ENCODE measurements at regions not wholly inside any gene's neighbourhood (a gene's known extent, or its start where the extent isn't known, plus 50 kb on each side); places are given as distances from the start of the nearest gene placed in this dataset.

DNA sequence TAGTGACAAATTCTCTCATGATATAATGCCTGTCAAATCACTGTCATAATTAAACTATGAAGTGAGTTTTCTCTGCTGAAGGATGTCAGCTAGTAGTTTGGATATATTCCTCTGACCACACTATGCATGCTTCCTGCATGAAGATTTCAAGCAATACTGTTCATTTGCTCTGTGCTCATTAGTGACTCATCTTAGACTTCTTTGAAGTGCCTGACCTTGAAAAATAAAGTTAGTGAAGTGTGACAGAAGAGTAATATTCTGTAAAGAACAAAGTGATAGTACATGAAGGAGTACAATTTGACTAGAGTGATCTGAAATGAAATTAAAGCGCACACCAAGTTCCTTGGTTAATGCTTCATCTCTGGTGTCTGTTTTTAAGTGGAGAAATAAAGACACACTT is 629.5 kb upstream of the ANO3 start:
- TF ChIP-seq, protein P1, sequence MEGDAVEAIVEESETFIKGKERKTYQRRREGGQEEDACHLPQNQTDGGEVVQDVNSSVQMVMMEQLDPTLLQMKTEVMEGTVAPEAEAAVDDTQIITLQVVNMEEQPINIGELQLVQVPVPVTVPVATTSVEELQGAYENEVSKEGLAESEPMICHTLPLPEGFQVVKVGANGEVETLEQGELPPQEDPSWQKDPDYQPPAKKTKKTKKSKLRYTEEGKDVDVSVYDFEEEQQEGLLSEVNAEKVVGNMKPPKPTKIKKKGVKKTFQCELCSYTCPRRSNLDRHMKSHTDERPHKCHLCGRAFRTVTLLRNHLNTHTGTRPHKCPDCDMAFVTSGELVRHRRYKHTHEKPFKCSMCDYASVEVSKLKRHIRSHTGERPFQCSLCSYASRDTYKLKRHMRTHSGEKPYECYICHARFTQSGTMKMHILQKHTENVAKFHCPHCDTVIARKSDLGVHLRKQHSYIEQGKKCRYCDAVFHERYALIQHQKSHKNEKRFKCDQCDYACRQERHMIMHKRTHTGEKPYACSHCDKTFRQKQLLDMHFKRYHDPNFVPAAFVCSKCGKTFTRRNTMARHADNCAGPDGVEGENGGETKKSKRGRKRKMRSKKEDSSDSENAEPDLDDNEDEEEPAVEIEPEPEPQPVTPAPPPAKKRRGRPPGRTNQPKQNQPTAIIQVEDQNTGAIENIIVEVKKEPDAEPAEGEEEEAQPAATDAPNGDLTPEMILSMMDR (IDR thresholded peaks at IDR 0.05), result no peak

DNA sequence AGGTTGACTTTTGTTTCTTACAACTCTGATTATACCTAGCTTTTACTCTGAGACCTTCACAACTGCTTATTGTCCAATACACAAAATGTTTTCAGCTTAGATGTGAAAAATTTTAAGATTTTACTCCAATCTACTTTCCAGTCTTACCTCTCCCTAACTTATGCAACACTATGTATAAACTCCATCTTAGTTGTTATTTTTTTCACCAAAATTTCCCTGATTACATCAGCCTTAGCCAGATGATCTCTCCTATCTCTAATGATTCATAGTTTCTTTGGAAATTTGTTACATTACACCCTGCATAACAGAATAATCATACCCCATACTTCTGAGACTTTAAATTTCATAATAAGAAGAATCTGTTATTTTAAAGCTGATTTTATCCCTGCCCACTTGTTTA is 621.0 kb upstream of the ANO3 start:
- Histone ChIP-seq H3K27me3 (ENCODE audit: insufficient read depth in 3 of 3, low read length in 2 of 3) (no peaks in the 10 kb centered on the region), H3K36me3 (ENCODE audit: insufficient read depth in 1 of 2, low read depth in 1 of 2) (no peaks in the 10 kb centered on the region), H3K4me3 (no peak overlapping the region), H3K27ac (no peak overlapping the region), H3K9me3 (no peaks in the 10 kb centered on the region), H3K4me1 (no peaks in the 10 kb centered on the region)
- TF ChIP-seq, protein P1 (IDR thresholded peaks at IDR 0.05), result no peak
- ATAC-seq (no peak), DNase-seq (no peak)
- intact Hi-C loops (cut with DNase I), result no loop called here

More for the DNA sequence above, 629.5 kb upstream of the ANO3 start:
- intact Hi-C loops (cut with DNase I), result no loop called here
- Histone ChIP-seq H3K4me1 (no peaks in the 10 kb centered on the region), H3K36me3 (ENCODE audit: insufficient read depth in 1 of 2, low read depth in 1 of 2) (no peaks in the 10 kb centered on the region), H3K9me3 (no peaks in the 10 kb centered on the region), H3K27ac (no peak overlapping the region), H3K4me3 (no peak overlapping the region), H3K27me3 (ENCODE audit: insufficient read depth in 3 of 3, low read length in 2 of 3) (no peaks in the 10 kb centered on the region)
- ATAC-seq (no peak), DNase-seq (no peak)
- WGBS, 3 donors, result 91 to 96% (median 94%) methylated on average over 1 of the region's 1 CpG

DNA sequence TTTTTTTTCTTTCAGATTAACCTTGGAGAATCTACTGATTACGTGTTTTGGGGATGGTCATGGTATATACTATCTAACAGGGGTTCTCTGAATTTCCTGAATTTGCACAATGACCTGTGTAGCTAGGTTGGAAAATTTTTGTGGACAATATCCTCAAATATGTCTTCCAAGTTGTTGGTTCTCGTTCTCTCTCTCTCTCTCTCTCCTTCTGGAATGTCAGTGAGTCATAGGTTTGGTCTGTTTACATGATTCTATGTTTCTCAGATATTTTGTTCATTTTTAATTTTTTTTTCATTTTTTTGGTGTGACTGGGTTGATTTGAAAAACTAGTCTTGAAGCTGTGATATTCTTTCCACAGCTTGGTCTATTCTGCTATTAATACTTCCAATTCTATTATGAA is 604.0 kb upstream of the ANO3 start:
- Histone ChIP-seq H3K27ac (no peak overlapping the region), H3K36me3 (ENCODE audit: insufficient read depth in 1 of 2, low read depth in 1 of 2) (no peaks in the 10 kb centered on the region), H3K27me3 (ENCODE audit: insufficient read depth in 3 of 3, low read length in 2 of 3) (no peaks in the 10 kb centered on the region), H3K4me3 (no peak overlapping the region), H3K9me3 (no peaks in the 10 kb centered on the region), H3K4me1 (no peaks in the 10 kb centered on the region)
- TF ChIP-seq, protein P1 (IDR thresholded peaks at IDR 0.05), result no peak
- DNase-seq (no peak), ATAC-seq (no peak)
- WGBS, 3 donors, result 75 to 81% (median 76%) methylated on average over 2 of the region's 2 CpGs
- intact Hi-C loops (cut with DNase I), result no loop called here

DNA sequence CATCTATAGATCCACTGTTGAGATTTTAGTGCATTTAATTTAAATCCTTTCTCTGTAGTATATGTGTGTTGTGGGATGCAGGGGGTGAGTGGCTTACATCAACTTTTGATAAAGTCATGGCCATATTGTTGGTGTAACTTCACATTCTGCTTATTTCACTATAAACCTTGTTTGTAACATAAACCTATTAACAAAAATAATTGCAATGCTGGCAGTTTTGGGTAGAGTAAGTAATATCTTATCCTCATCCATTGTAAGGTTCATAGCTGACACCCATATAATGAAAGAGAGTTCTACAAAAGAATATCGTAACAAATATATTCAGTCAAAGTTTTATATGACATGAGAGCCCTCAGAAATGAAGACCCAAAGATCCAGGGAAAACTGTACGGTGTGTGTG is 601.7 kb upstream of the ANO3 start:
- H3K9me3 ChIP-seq, result no peaks in the 10 kb centered on the region
- no peak overlapping the region for H3K27ac ChIP-seq
- H3K4me3 ChIP-seq, result no peak overlapping the region
- DNase-seq (no peak), ATAC-seq (no peak)
- no peaks in the 10 kb centered on the region for H3K27me3 ChIP-seq (ENCODE audit: insufficient read depth in 3 of 3, low read length in 2 of 3)
- H3K4me1 ChIP-seq, result no peaks in the 10 kb centered on the region
- 93 to 96% (median 94%) methylated on average over 2 of the region's 2 CpGs for WGBS, 3 donors
- intact Hi-C loops (cut with DNase I), result no loop called here
- TF ChIP-seq, protein P1 (IDR thresholded peaks at IDR 0.05), result no peak
- H3K36me3 ChIP-seq (ENCODE audit: insufficient read depth in 1 of 2, low read depth in 1 of 2), result no peaks in the 10 kb centered on the region

DNA sequence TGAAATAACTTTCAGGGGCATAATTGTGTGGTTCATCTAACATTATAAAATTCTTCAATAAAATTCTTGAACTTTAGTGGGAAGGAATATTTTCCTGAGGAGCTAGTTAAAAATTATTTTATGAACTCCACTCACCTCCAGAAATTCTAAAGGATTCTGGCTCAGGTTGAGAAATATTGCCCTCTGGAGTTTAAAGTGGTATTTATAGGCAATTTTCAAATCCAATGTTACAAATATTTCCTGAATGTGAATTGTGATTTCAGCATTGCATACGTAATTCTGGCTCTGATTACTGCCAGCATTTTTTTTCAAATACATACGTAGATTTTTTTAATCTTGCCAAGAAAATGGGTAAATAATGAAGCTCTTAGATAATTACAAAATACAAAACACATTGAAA is 598.2 kb upstream of the ANO3 start:
- Histone ChIP-seq H3K4me3 (no peak overlapping the region), H3K9me3 (no peaks in the 10 kb centered on the region), H3K36me3 (ENCODE audit: insufficient read depth in 1 of 2, low read depth in 1 of 2) (no peaks in the 10 kb centered on the region), H3K4me1 (no peaks in the 10 kb centered on the region), H3K27ac (no peak overlapping the region), H3K27me3 (ENCODE audit: insufficient read depth in 3 of 3, low read length in 2 of 3) (no peaks in the 10 kb centered on the region)
- intact Hi-C loops (cut with DNase I), result no loop called here
- ATAC-seq (no peak), DNase-seq (no peak)
- TF ChIP-seq, protein P1 (IDR thresholded peaks at IDR 0.05), result no peak
- WGBS, 3 donors, result 7 to 15% (median 12%) methylated on average over 2 of the region's 2 CpGs
